ENCODE measurements at regions not wholly inside any gene's neighbourhood (a gene's known extent, or its start where the extent isn't known, plus 50 kb on each side); places are given as distances from the start of the nearest gene placed in this dataset.

DNA sequence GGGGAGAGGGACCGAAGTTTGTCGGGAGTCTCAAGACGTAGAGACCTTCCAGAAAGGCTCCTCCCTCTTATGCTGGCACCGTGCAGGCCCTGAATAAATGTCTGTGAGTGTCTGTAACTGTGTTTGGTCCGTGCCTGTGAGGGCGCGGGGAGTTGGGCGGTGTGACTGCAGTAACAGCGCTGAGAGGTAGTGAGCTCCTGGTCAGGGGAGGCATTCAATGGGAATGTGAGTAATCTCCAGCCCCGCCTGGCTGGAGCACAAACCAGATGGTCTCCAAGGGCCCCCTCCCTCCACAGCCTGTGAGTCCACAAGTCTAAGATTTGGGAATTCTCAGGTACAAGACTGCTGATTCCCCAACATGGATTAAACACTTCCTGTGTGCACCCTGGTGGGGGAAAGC is 100.0 kb downstream of the HMX1 start:
- TF ChIP-seq, protein P1, sequence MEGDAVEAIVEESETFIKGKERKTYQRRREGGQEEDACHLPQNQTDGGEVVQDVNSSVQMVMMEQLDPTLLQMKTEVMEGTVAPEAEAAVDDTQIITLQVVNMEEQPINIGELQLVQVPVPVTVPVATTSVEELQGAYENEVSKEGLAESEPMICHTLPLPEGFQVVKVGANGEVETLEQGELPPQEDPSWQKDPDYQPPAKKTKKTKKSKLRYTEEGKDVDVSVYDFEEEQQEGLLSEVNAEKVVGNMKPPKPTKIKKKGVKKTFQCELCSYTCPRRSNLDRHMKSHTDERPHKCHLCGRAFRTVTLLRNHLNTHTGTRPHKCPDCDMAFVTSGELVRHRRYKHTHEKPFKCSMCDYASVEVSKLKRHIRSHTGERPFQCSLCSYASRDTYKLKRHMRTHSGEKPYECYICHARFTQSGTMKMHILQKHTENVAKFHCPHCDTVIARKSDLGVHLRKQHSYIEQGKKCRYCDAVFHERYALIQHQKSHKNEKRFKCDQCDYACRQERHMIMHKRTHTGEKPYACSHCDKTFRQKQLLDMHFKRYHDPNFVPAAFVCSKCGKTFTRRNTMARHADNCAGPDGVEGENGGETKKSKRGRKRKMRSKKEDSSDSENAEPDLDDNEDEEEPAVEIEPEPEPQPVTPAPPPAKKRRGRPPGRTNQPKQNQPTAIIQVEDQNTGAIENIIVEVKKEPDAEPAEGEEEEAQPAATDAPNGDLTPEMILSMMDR (IDR thresholded peaks at IDR 0.05; ENCODE audit: control extremely low read depth, extremely low read depth, low read depth, missing control alignments), result no peak
- DNase-seq (ENCODE audit: extremely low spot score), result no peak
- ChIA-PET POLR2A (no interaction called here), CTCF (no interaction called here)

GRCh38 chr4:8771258-8771590 is 100.4 kb downstream of the HMX1 start:
- DNase-seq (ENCODE audit: extremely low spot score), result no peak
- TF ChIP-seq, protein P1 (IDR thresholded peaks at IDR 0.05; ENCODE audit: control extremely low read depth, extremely low read depth, low read depth, missing control alignments), result no peak
- ChIA-PET CTCF (no interaction called here), POLR2A (no interaction called here)

- TF ChIP-seq, protein P1 (IDR thresholded peaks at IDR 0.05; ENCODE audit: control extremely low read depth, extremely low read depth, low read depth, missing control alignments), result no peak
- CTCF ChIA-PET, result no interaction called here
- no peak for DNase-seq (ENCODE audit: extremely low spot score)
These were observed 101.0 kb downstream of the HMX1 start for GRCh38 chr4:8770518-8771257.

DNA sequence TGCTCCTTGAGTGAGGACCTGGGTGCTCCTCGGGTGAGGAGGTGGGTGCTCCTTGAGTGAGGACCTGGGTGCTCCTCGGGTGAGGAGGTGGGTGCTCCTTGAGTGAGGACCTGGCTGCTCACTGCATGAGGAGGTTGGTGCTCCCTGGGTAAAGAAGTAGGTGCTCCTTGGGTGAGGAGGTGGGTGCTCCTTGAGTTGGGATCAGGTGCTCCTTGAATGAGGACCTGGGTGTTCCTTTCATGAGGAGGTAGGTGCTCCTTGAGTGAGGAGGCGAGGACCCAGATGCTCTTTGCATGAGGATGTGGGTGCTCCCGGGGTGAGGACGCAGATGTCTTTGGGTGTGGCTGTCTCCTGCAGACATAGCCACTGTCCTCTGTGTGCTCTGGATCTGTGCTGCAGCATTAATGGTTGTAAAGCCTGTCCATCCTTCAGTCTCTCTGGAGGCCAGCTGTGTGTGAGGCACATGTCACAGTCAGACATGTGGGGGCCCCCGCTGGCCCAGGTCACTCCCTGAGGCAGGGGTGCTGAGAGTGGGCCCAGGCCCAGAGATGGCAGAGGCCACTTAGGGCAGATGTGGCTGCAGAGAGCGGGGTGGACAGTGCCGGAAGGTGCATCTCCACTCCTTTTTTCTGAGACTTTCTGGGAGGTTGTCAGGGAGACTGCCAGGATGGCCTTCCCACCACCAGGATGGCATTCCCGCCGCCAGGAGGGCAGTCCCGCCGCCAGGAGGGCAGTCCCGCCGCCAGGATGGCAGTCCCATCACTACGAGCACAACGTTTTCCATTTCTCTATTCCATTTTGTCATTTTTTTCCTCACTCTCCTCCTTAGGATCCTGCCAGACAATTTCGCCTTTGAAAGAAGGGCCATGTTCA is 101.8 kb downstream of the HMX1 start:
- no peak for DNase-seq (ENCODE audit: extremely low spot score)
- TF ChIP-seq, protein P1 (IDR thresholded peaks at IDR 0.05; ENCODE audit: control extremely low read depth, extremely low read depth, low read depth, missing control alignments), result no peak
- ChIA-PET POLR2A (no interaction called here), CTCF (no interaction called here)

More at GRCh38 chr4:8770518-8771257, 101.0 kb downstream of the HMX1 start:
- POLR2A ChIA-PET, result no interaction called here

DNA sequence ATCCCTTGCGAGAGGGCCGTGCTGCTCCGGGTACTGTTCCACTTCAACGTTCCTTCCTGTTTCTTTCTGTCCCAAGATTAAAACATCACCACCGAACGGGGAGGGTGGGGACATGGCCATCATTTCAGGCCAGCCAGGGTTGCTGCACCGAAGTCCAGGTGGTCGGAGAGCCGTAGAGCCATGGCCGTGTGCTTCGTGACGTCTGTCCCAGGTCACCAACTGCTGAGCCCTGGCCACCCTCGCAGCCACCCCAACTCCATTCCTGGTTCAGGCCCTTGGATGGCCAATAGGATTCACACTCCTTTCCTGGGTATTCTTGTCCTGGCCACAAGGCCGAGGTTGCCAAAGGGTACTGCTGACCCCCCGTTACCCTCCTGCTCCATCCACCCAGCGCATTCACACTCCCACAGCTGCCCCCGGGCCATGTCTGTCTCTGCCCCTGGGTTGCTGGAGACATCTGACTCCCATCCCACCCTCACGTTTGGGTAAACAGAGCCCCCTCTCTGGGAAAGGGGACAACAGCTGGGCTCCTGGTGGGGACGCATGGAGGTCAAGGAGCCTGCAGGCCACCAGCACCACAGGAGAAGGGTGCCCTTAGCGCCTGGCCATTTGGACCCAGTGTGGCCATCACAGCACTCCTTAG is 103.2 kb downstream of the HMX1 start:
- POLR2A ChIA-PET, result no interaction called here
- TF ChIP-seq, protein P1 (IDR thresholded peaks at IDR 0.05; ENCODE audit: control extremely low read depth, extremely low read depth, low read depth, missing control alignments), result no peak
- CTCF ChIA-PET, result no interaction called here
- DNase-seq (ENCODE audit: extremely low spot score), result no peak

DNA sequence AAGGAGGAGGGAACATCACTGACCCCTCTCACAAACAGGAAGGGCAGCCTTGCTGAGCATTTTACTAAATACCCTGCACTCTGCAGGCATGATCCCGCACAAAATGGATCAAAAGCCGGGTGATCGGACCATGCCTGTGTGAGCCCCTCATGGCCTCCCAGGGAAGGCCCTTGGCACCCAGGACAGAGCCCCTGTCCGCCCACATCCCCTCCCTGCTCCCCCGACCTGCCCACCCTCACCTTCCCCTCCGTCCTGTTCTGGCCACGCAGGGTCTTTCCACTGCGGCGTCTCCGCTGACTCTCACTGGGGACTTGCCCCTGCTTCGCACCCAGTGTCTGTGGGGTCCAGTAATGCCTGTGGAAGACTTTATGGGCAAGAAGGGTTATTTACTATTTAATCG is 105.0 kb downstream of the HMX1 start:
- POLR2A ChIA-PET, result no interaction called here
- CTCF ChIA-PET, result no interaction called here
- TF ChIP-seq, protein P1 (IDR thresholded peaks at IDR 0.05; ENCODE audit: control extremely low read depth, extremely low read depth, low read depth, missing control alignments), result no peak
- no peak for DNase-seq (ENCODE audit: extremely low spot score)

All from GM10248 (cell line).